Mesenchymal stem cell (in vitro differentiated cells and primary cell): ENCODE measurements at regions not wholly inside any gene's neighbourhood (a gene's known extent, or its start where the extent isn't known, plus 50 kb on each side); places are given as distances from the start of the nearest gene placed in this dataset.

ENCODE experiments used
- DNase-seq: peaks from one replicate; pipeline ENCODE4 v3.0.0-alpha.2; 2013
- H2AFZ ChIP-seq: one replicate; pipeline ENCODE4 v1.6.1; 2013; ENCODE audit warnings: low read depth, mild to moderate bottlenecking, control low read depth, inconsistent platforms, low read length, moderate library complexity
- H2AK5ac ChIP-seq: 2 replicates; pipeline ENCODE4 v1.6.1; 2013; ENCODE audit warnings: low read length, moderate library complexity, mild to moderate bottlenecking, inconsistent platforms; ENCODE audit not compliant: severe bottlenecking
- H2BK120ac ChIP-seq: one replicate; pipeline ENCODE4 v1.6.1; 2013; ENCODE audit warnings: low read depth, mild to moderate bottlenecking, inconsistent platforms, low read length, moderate library complexity
- H2BK12ac ChIP-seq, 2 experiments: one replicate each; pipeline ENCODE4 v1.6.1; 2013; ENCODE audit warnings: inconsistent platforms in 2 of 2, low read length in 2 of 2, mild to moderate bottlenecking in 2 of 2, moderate library complexity in 2 of 2, control low read depth in 1 of 2
- H2BK15ac ChIP-seq: one replicate; pipeline ENCODE4 v1.6.1; 2013; ENCODE audit warnings: mild to moderate bottlenecking, low read depth, inconsistent platforms; ENCODE audit not compliant: poor library complexity, severe bottlenecking
- H2BK5ac ChIP-seq: 2 replicates; pipeline ENCODE4 v1.6.1; 2013; ENCODE audit warnings: low read depth, mild to moderate bottlenecking, low read length, control low read depth, inconsistent platforms; ENCODE audit not compliant: poor library complexity, severe bottlenecking
- H3K14ac ChIP-seq, 2 experiments: one replicate each; pipeline ENCODE4 v1.6.1; 2013; ENCODE audit warnings: inconsistent platforms in 2 of 2, low read length in 2 of 2, control low read depth in 1 of 2, mild to moderate bottlenecking in 1 of 2, moderate library complexity in 1 of 2
- H3K18ac ChIP-seq, 2 experiments: one replicate each; pipeline ENCODE4 v1.6.1; 2013; ENCODE audit warnings: inconsistent platforms in 2 of 2, low read length in 2 of 2, control low read depth in 1 of 2, low read depth in 1 of 2, mild to moderate bottlenecking in 1 of 2
- H3K23ac ChIP-seq, 2 experiments: one replicate each; pipeline ENCODE4 v1.6.1; 2013; ENCODE audit warnings: inconsistent platforms in 2 of 2, low read length in 2 of 2, mild to moderate bottlenecking in 2 of 2, moderate library complexity in 2 of 2, control low read depth in 1 of 2
- H3K27ac ChIP-seq: 2 replicates; pipeline ENCODE4 v1.5.1; 2013; ENCODE audit warnings: mild to moderate bottlenecking, moderate library complexity, low read length, control low read depth, inconsistent platforms; ENCODE audit not compliant: poor library complexity, severe bottlenecking
- H3K27me3 ChIP-seq, 2 experiments: 2 replicates each; pipeline versions ENCODE4 v1.6.1 to v1.7.0; 2013; ENCODE audit warnings: low read length in 2 of 2, mild to moderate bottlenecking in 2 of 2, moderate library complexity in 2 of 2, control low read depth in 1 of 2, inconsistent platforms in 1 of 2; ENCODE audit not compliant: control insufficient read depth in 1 of 2, insufficient read depth in 1 of 2
- H3K36me3 ChIP-seq, 2 experiments: 2 replicates each; pipeline versions ENCODE4 v1.6.1 to v1.7.0; 2013; ENCODE audit warnings: low read length in 2 of 2, control low read depth in 1 of 2, inconsistent platforms in 1 of 2, low read depth in 1 of 2, mild to moderate bottlenecking in 1 of 2; ENCODE audit not compliant: insufficient read depth in 2 of 2, control insufficient read depth in 1 of 2
- H3K4ac ChIP-seq, 2 experiments: one replicate each; pipeline ENCODE4 v1.6.1; 2013; ENCODE audit warnings: inconsistent platforms in 2 of 2, low read length in 2 of 2, mild to moderate bottlenecking in 2 of 2, moderate library complexity in 2 of 2, control low read depth in 1 of 2, low read depth in 1 of 2
- H3K4me1 ChIP-seq: 2 replicates; pipeline ENCODE4 v1.6.1; 2013; ENCODE audit warnings: low read depth, low read length, control low read depth; ENCODE audit not compliant: control insufficient read depth, insufficient read depth
- H3K4me2 ChIP-seq: 2 replicates; pipeline ENCODE4 v1.6.1; 2013; ENCODE audit warnings: low read length, mild to moderate bottlenecking, inconsistent platforms; ENCODE audit not compliant: poor library complexity, severe bottlenecking
- H3K4me3 ChIP-seq, 2 experiments: 2 replicates each; pipeline versions ENCODE4 v1.5.1 to v1.7.0; 2013; ENCODE audit warnings: low read length in 2 of 2, mild to moderate bottlenecking in 2 of 2, control low read depth in 1 of 2, low read depth in 1 of 2; ENCODE audit not compliant: insufficient read depth in 1 of 2
- H3K79me1 ChIP-seq: replicated peaks from 2 replicates; pipeline ENCODE4 v1.6.1; 2013; ENCODE audit warnings: mild to moderate bottlenecking, control low read depth, low read length, inconsistent platforms; ENCODE audit not compliant: poor library complexity, severe bottlenecking
- H3K9ac ChIP-seq: 2 replicates; pipeline ENCODE4 v1.7.0; 2013; ENCODE audit warnings: mild to moderate bottlenecking, low read length, moderate library complexity
- H3K9me3 ChIP-seq: 2 replicates; pipeline ENCODE4 v1.7.0; 2013; ENCODE audit warnings: mild to moderate bottlenecking, low read length; ENCODE audit not compliant: control insufficient read depth
- H4K8ac ChIP-seq: one replicate; pipeline ENCODE4 v1.6.1; 2013; ENCODE audit warnings: inconsistent platforms, mild to moderate bottlenecking, low read length, moderate library complexity
- H4K91ac ChIP-seq: one replicate; pipeline ENCODE4 v1.6.1; 2013; ENCODE audit warnings: mild to moderate bottlenecking, low read length, inconsistent platforms
- WGBS: methylation state at CpG from one replicate; pipeline ENCODE4 v1.1.7; 2013; ENCODE audit warnings: mixed read lengths; 5-methylcytosine and 5-hydroxymethylcytosine counted together

GRCh38 chr3:40717471-40717870 is 192.7 kb downstream of the ZNF621 start:
- no peak overlapping the region for H2AFZ ChIP-seq
- H3K14ac ChIP-seq, result no peak overlapping the region
- H3K4ac ChIP-seq, result no peak overlapping the region
- H3K27ac ChIP-seq, result no peak overlapping the region
- no peaks in the 10 kb centered on the region for H3K79me1 ChIP-seq
- H3K36me3 ChIP-seq, result no peaks in the 10 kb centered on the region
- H3K18ac ChIP-seq, result no peak overlapping the region
- H3K23ac ChIP-seq, result no peak overlapping the region
- H2BK12ac ChIP-seq, result no peak overlapping the region
- no peak overlapping the region for H2BK5ac ChIP-seq
- H2BK120ac ChIP-seq, result no peak overlapping the region
- no peaks in the 10 kb centered on the region for H3K9me3 ChIP-seq
- H3K27me3 ChIP-seq, result peaks cover 0 to 7% of the 10 kb centered on the region in 2 experiments
- H2BK15ac ChIP-seq, result no peak overlapping the region
- H2AK5ac ChIP-seq, result no peak overlapping the region
- no peaks in the 10 kb centered on the region for H3K4me1 ChIP-seq
- H3K9ac ChIP-seq, result no peak overlapping the region
- WGBS, result no CpG with 5 or more reads among the region's 1 CpG
- DNase-seq, result no peak
- H4K91ac ChIP-seq, result no peak overlapping the region
- no peak overlapping the region for H3K4me3 ChIP-seq
- H4K8ac ChIP-seq, result no peak overlapping the region
- no peak overlapping the region for H3K4me2 ChIP-seq

GRCh38 chr3:40718209-40718608 is 193.4 kb downstream of the ZNF621 start:
- Histone ChIP-seq H3K9me3 (no peaks in the 10 kb centered on the region), H3K4me2 (no peak overlapping the region), H2BK12ac (no peak overlapping the region), H2BK15ac (no peak overlapping the region), H3K27ac (no peak overlapping the region), H3K18ac (no peak overlapping the region), H2AFZ (no peak overlapping the region), H3K36me3 (no peaks in the 10 kb centered on the region), H3K9ac (no peak overlapping the region), H3K4ac (no peak overlapping the region), H3K23ac (no peak overlapping the region), H4K91ac (no peak overlapping the region), H4K8ac (no peak overlapping the region), H3K4me1 (no peaks in the 10 kb centered on the region), H2AK5ac (no peak overlapping the region), H2BK5ac (no peak overlapping the region), H3K4me3 (no peak overlapping the region), H3K79me1 (no peaks in the 10 kb centered on the region), H3K14ac (no peak overlapping the region), H3K27me3 (peaks cover 0 to 7% of the 10 kb centered on the region in 2 experiments), H2BK120ac (no peak overlapping the region)
- DNase-seq, result no peak
- WGBS, result 95% methylated on average over 1 of the region's 1 CpG

GRCh38 chr3:40718681-40719080 is 193.9 kb downstream of the ZNF621 start:
- peaks cover 0 to 7% of the 10 kb centered on the region in 2 experiments for H3K27me3 ChIP-seq
- H3K36me3 ChIP-seq, result no peaks in the 10 kb centered on the region
- DNase-seq, result no peak
- H3K79me1 ChIP-seq, result no peaks in the 10 kb centered on the region
- no peak overlapping the region for H4K91ac ChIP-seq
- H2BK5ac ChIP-seq, result no peak overlapping the region
- H3K9ac ChIP-seq, result no peak overlapping the region
- H3K4me3 ChIP-seq, result no peak overlapping the region
- H2BK12ac ChIP-seq, result no peak overlapping the region
- H3K4me2 ChIP-seq, result no peak overlapping the region
- H2BK15ac ChIP-seq, result no peak overlapping the region
- H3K9me3 ChIP-seq, result no peaks in the 10 kb centered on the region
- no peak overlapping the region for H3K23ac ChIP-seq
- H2AFZ ChIP-seq, result no peak overlapping the region
- no peak overlapping the region for H2AK5ac ChIP-seq
- H2BK120ac ChIP-seq, result no peak overlapping the region
- no CpG with 5 or more reads among the region's 1 CpG for WGBS
- H3K18ac ChIP-seq, result no peak overlapping the region
- no peak overlapping the region for H4K8ac ChIP-seq
- H3K14ac ChIP-seq, result no peak overlapping the region
- H3K27ac ChIP-seq, result no peak overlapping the region
- H3K4ac ChIP-seq, result no peak overlapping the region
- no peaks in the 10 kb centered on the region for H3K4me1 ChIP-seq

GRCh38 chr3:40719660-40720287 is 195.0 kb downstream of the ZNF621 start:
- Histone ChIP-seq H2BK120ac (no peak overlapping the region), H3K79me1 (no peaks in the 10 kb centered on the region), H3K4ac (no peak overlapping the region), H2AFZ (no peak overlapping the region), H4K91ac (no peak overlapping the region), H2AK5ac (no peak overlapping the region), H3K4me1 (no peaks in the 10 kb centered on the region), H3K23ac (no peak overlapping the region), H3K4me2 (no peak overlapping the region), H3K4me3 (no peak overlapping the region), H2BK5ac (no peak overlapping the region), H4K8ac (no peak overlapping the region), H3K9me3 (no peaks in the 10 kb centered on the region), H3K36me3 (no peaks in the 10 kb centered on the region), H2BK12ac (no peak overlapping the region), H3K27ac (no peak overlapping the region), H3K27me3 (peaks cover 0 to 4% of the 10 kb centered on the region in 2 experiments), H2BK15ac (no peak overlapping the region), H3K14ac (no peak overlapping the region), H3K18ac (no peak overlapping the region), H3K9ac (no peak overlapping the region)
- no peak for DNase-seq
- 79% methylated on average over 11 of the region's 11 CpGs for WGBS
